ENCODE measurements at regions not wholly inside any gene's neighbourhood (a gene's known extent, or its start where the extent isn't known, plus 50 kb on each side); places are given as distances from the start of the nearest gene placed in this dataset.

DNA sequence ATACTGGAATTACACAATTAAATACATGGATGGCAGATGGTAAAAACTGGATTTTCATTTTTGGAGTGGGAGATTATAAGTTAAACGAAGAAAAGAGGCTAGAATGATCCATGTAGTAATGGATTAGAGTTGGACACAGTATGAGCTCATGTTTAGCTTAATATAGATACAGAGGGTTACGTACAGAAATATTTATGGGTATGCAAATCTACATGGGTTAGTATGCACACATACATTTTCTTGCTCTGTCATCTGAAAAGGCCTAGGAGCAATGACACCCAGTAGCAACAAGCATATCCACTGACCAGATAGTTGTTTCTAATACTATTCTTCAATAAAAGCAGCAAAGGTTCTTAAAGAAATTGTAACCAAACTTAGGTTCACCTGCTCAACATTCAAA is 366.4 kb downstream of the SEMA3D start:
- no peak overlapping the region for H3K4me3 ChIP-seq (ENCODE audit: low read length)
- TF ChIP-seq, protein P1, sequence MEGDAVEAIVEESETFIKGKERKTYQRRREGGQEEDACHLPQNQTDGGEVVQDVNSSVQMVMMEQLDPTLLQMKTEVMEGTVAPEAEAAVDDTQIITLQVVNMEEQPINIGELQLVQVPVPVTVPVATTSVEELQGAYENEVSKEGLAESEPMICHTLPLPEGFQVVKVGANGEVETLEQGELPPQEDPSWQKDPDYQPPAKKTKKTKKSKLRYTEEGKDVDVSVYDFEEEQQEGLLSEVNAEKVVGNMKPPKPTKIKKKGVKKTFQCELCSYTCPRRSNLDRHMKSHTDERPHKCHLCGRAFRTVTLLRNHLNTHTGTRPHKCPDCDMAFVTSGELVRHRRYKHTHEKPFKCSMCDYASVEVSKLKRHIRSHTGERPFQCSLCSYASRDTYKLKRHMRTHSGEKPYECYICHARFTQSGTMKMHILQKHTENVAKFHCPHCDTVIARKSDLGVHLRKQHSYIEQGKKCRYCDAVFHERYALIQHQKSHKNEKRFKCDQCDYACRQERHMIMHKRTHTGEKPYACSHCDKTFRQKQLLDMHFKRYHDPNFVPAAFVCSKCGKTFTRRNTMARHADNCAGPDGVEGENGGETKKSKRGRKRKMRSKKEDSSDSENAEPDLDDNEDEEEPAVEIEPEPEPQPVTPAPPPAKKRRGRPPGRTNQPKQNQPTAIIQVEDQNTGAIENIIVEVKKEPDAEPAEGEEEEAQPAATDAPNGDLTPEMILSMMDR (conservative IDR thresholded peaks at IDR 0.05; ENCODE audit: low read length): no peak
- no peak for DNase-seq (ENCODE audit: low read depth)

DNA sequence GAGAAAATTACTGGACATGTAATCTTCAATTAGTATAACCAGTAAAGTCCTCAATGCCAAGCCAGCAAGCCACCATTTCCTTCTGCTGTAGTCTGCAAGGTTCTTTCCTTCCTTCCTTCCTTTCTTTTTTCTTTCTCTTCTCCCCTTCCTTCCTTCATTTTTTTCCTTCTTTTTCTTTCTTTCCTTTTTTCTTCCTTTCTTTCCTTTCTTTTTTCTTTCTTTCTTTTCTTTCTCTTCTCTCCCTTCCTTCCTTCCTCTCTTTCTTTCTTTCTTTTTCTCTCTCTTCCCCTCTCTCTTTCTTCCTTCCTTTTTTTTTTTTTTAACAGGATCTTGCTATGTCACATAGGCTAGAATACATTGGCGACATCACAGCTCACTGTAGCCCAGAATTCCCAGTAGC is 369.8 kb downstream of the SEMA3D start:
- TF ChIP-seq, protein P1 (conservative IDR thresholded peaks at IDR 0.05; ENCODE audit: low read length): no peak
- DNase-seq (ENCODE audit: low read depth): no peak
- no peak overlapping the region for H3K4me3 ChIP-seq (ENCODE audit: low read length)

DNA sequence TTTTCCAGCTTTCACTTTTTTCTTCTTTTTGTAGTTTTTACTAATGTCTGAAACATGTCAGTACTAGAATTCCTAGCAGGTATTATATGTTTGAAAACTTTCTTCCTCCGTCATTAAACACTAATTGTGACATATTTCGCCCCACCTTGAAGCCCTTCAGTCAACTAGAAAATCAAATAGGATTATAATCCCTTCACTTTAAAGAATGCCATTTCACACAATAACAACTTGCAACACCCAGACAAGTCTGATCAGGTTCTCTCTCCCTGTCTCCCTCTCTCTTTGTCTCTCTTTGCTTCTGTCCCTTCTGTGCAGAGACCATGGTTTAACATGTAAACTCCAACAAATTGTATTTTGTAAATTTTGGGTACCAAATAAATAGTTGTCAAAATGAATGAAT is 373.5 kb downstream of the SEMA3D start:
- TF ChIP-seq, protein P1 (conservative IDR thresholded peaks at IDR 0.05; ENCODE audit: low read length): no peak
- H3K4me3 ChIP-seq (ENCODE audit: low read length): no peak overlapping the region
- no peak for DNase-seq (ENCODE audit: low read depth)

DNA sequence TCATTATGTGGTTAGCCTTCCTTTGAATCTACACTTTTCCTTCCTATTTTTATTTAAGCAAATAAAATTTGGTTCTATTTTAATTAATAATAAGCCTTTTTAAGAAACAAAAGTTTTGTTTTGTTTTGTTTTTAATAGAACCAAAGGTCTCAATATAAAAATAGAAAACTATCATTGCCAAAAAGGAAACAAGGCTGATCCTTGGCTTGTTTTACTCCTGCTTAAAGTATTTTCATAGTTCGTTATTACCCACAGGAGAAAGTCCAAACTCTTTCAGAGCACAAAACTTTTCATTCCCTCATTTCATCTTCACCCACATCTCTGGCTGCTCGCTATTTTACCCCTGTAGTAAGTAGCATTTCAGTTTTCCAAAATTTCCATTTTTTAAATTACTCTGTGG is 374.8 kb downstream of the SEMA3D start:
- TF ChIP-seq, protein P1 (conservative IDR thresholded peaks at IDR 0.05; ENCODE audit: low read length): no peak
- no peak for DNase-seq (ENCODE audit: low read depth)
- H3K4me3 ChIP-seq (ENCODE audit: low read length): no peak overlapping the region

DNA sequence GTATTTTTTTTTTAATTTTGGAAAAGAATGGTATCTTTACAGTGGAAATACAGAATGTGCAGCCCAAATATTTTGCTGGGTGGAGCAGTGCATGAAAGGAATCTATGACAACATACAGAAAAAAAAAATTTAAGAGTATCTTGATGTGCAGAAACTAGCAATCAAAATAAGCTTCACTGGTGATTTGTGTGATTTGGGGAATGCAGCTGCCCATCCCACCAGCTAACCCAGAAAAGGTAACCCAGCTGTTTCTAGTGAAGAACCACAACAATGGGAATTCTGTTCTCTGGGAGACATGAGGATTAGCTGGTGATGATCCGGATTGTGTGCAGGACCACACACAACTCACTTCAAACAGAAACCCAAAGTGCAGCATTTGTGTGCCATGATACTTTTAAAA is 375.5 kb downstream of the SEMA3D start:
- TF ChIP-seq, protein P1 (conservative IDR thresholded peaks at IDR 0.05; ENCODE audit: low read length): no peak
- DNase-seq (ENCODE audit: low read depth): no peak
- no peak overlapping the region for H3K4me3 ChIP-seq (ENCODE audit: low read length)

DNA sequence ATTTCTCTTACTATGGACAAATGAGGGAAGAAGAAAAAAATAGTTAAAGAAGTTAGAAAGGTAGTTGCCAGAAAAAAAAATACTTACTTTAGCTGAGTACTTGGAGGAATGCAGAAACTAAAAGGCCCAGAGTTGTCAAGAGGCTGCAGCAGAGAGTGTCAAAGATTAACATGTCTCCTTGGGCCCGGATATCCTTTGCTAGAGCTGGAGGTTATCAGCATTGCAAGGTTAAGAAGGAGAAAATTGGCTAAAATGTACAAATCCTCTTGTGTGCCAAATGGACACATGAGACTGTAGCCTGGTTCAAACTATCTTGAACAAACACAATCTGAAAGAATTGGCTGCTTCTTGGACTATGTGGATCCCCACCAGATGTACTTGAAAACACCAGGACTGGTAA is 377.0 kb downstream of the SEMA3D start:
- TF ChIP-seq, protein P1 (conservative IDR thresholded peaks at IDR 0.05; ENCODE audit: low read length): no peak
- H3K4me3 ChIP-seq (ENCODE audit: low read length): no peak overlapping the region
- DNase-seq (ENCODE audit: low read depth): no peak

DNA sequence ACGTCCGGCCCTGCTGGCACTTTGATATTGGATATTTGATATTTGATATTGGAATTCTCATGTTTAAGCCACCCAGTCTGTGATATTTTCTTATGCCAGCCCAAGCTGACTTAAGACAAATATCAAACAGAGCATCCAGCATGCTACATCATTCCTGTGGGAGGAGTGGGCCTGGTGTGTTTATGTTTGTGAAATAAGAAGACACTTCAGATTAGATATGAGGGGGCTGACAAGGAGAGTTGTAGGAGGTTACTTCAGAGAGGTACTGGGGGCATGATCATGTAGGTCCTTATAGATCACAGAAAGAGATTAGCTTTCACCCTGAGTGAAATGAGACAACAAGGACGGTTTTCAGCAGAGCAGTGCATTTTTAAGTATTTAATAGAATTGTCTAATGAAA is 382.9 kb downstream of the SEMA3D start:
- TF ChIP-seq, protein P1 (conservative IDR thresholded peaks at IDR 0.05; ENCODE audit: low read length): no peak
- DNase-seq (ENCODE audit: low read depth): no peak
- no peak overlapping the region for H3K4me3 ChIP-seq (ENCODE audit: low read length)

Measured in AG10803 (cell line).